Loucy (cell line): ENCODE measurements at regions not wholly inside any gene's neighbourhood (a gene's known extent, or its start where the extent isn't known, plus 50 kb on each side); places are given as distances from the start of the nearest gene placed in this dataset.

Source experiments
- H2AFZ ChIP-seq: fragments of 200-600 bp; sonication (generic); 2 replicates; pipeline ENCODE4 v1.6.0; 2016; ENCODE audit warnings: antibody characterized with exemption, mild to moderate bottlenecking, low read length, moderate library complexity
- H3F3A ChIP-seq: fragments of 200-600 bp; 2 replicates; pipeline ENCODE4 v1.6.0; 2016; ENCODE audit warnings: antibody characterized with exemption, low read depth, mild to moderate bottlenecking
- H3K27me3 ChIP-seq: fragments of 200-600 bp; sonication (generic); 2 replicates; pipeline ENCODE4 v1.6.1; 2014; ENCODE audit warnings: low read length, mild to moderate bottlenecking; ENCODE audit not compliant: insufficient read depth, poor library complexity, severe bottlenecking
- H3K36me3 ChIP-seq: fragments of 200-600 bp; sonication (generic); 2 replicates; pipeline ENCODE4 v1.6.1; 2016; ENCODE audit warnings: low read length; ENCODE audit not compliant: insufficient read depth
- H3K4me1 ChIP-seq: fragments of 200-600 bp; sonication (generic); 2 replicates; pipeline ENCODE4 v1.5.1; 2014; ENCODE audit warnings: low read length, mild to moderate bottlenecking; ENCODE audit not compliant: insufficient read depth, poor library complexity, severe bottlenecking
- H3K4me2 ChIP-seq: fragments of 200-600 bp; sonication (generic); 2 replicates; pipeline ENCODE4 v1.6.0; 2014; ENCODE audit warnings: antibody characterized with exemption, low read length, low read depth, mild to moderate bottlenecking; ENCODE audit not compliant: poor library complexity, severe bottlenecking
- H3K4me3 ChIP-seq: fragments of 200-600 bp; sonication (generic); 2 replicates; pipeline ENCODE4 v1.5.1; 2014; ENCODE audit warnings: low read length, mild to moderate bottlenecking, mixed read lengths; ENCODE audit not compliant: poor library complexity, severe bottlenecking
- H3K79me2 ChIP-seq: fragments of 200-600 bp; sonication (generic); 2 replicates; pipeline ENCODE4 v1.6.1; 2014; ENCODE audit warnings: low read length; ENCODE audit not compliant: insufficient read depth
- H3K9ac ChIP-seq: fragments of 200-600 bp; sonication (generic); 2 replicates; pipeline ENCODE4 v1.6.0; 2014; ENCODE audit warnings: mild to moderate bottlenecking, low read depth, low read length, moderate library complexity; ENCODE audit not compliant: poor library complexity, severe bottlenecking
- H3K9me2 ChIP-seq: fragments of 200-600 bp; sonication (generic); replicated peaks from 2 replicates; pipeline ENCODE4 v1.6.1; 2016; ENCODE audit warnings: low read depth, low read length, mixed read lengths
- H3K9me3 ChIP-seq: fragments of 200-600 bp; sonication (generic); 2 replicates; pipeline ENCODE4 v1.6.1; 2014; ENCODE audit warnings: mild to moderate bottlenecking, antibody characterized with exemption, low read length, low read depth; ENCODE audit not compliant: insufficient read depth
- H4K20me1 ChIP-seq: fragments of 200-600 bp; sonication (generic); 2 replicates; pipeline ENCODE4 v1.6.0; 2014; ENCODE audit warnings: antibody characterized with exemption, low read length, mild to moderate bottlenecking; ENCODE audit not compliant: insufficient read depth, poor library complexity, severe bottlenecking
- CTCF ChIP-seq: fragments of 200-600 bp; sonication (generic); conservative IDR thresholded peaks from 2 replicates; pipeline ENCODE4 v1.5.1; 2014; ENCODE audit warnings: mild to moderate bottlenecking, antibody characterized with exemption, low read length
- EZH2phosphoT487 ChIP-seq: fragments of 200-600 bp; IDR thresholded peaks from 2 replicates; pipeline ENCODE4 v1.6.1; 2018; ENCODE audit warnings: antibody characterized with exemption, mild to moderate bottlenecking, moderate library complexity, borderline replicate concordance

GRCh38 chr10:8586504-8586903 is 532.0 kb downstream of the GATA3 start:
- H3K79me2 ChIP-seq = no peaks in the 10 kb centered on the region
- no peaks in the 10 kb centered on the region for H3K9me2 ChIP-seq

GRCh38 chr10:8588135-8588534 is 533.6 kb downstream of the GATA3 start:
- TF ChIP-seq CTCF (no peak), EZH2phosphoT487 (no peak)
- H3K79me2 ChIP-seq = no peaks in the 10 kb centered on the region

More at GRCh38 chr10:8586504-8586903, 532.0 kb downstream of the GATA3 start:
- TF ChIP-seq CTCF (no peak), EZH2phosphoT487 (no peak)
- no peaks in the 10 kb centered on the region for H3K4me1 ChIP-seq
- no peaks in the 10 kb centered on the region for H3K36me3 ChIP-seq
- H3K4me3 ChIP-seq = no peak overlapping the region
- no peak overlapping the region for H3K4me2 ChIP-seq
- H4K20me1 ChIP-seq = no peaks in the 10 kb centered on the region
- no peak overlapping the region for H2AFZ ChIP-seq
- H3K27me3 ChIP-seq = no peaks in the 10 kb centered on the region
- no peaks in the 10 kb centered on the region for H3F3A ChIP-seq
- no peaks in the 10 kb centered on the region for H3K9me3 ChIP-seq
- H3K9ac ChIP-seq = no peak overlapping the region

GRCh38 chr10:8590518-8590917 is 536.0 kb downstream of the GATA3 start:
- H3K9me3 ChIP-seq = no peaks in the 10 kb centered on the region
- TF ChIP-seq CTCF = no peak
- TF ChIP-seq EZH2phosphoT487 = no peak
- no peak overlapping the region for H3K9ac ChIP-seq
- no peaks in the 10 kb centered on the region for H3K4me1 ChIP-seq
- no peak overlapping the region for H2AFZ ChIP-seq
- H3K4me2 ChIP-seq = no peak overlapping the region
- H3F3A ChIP-seq = no peaks in the 10 kb centered on the region
- no peak overlapping the region for H3K4me3 ChIP-seq
- no peaks in the 10 kb centered on the region for H3K9me2 ChIP-seq
- no peaks in the 10 kb centered on the region for H3K36me3 ChIP-seq
- no peaks in the 10 kb centered on the region for H4K20me1 ChIP-seq
- no peaks in the 10 kb centered on the region for H3K27me3 ChIP-seq
- H3K79me2 ChIP-seq = no peaks in the 10 kb centered on the region

More at GRCh38 chr10:8588135-8588534, 533.6 kb downstream of the GATA3 start:
- H3K9me2 ChIP-seq = no peaks in the 10 kb centered on the region
- H3F3A ChIP-seq = no peaks in the 10 kb centered on the region
- no peaks in the 10 kb centered on the region for H3K27me3 ChIP-seq
- no peak overlapping the region for H3K4me2 ChIP-seq
- no peaks in the 10 kb centered on the region for H3K9me3 ChIP-seq
- no peak overlapping the region for H2AFZ ChIP-seq
- H3K4me1 ChIP-seq = no peaks in the 10 kb centered on the region
- no peaks in the 10 kb centered on the region for H4K20me1 ChIP-seq
- H3K36me3 ChIP-seq = no peaks in the 10 kb centered on the region
- no peak overlapping the region for H3K9ac ChIP-seq
- no peak overlapping the region for H3K4me3 ChIP-seq
